K562 (cell line): ENCODE measurements at regions not wholly inside any gene's neighbourhood (a gene's known extent, or its start where the extent isn't known, plus 50 kb on each side); places are given as distances from the start of the nearest gene placed in this dataset.

Experiments
- GATA2 ChIP-seq: sonication (generic); formaldehyde crosslinking; IDR thresholded peaks from 2 replicates; pipeline ENCODE4 v1.4.0; 2020; ENCODE audit warnings: mild to moderate bottlenecking, missing genetic modification reagents
- PCBP1 ChIP-seq: fragments of 200-400 bp; formaldehyde crosslinking; IDR thresholded peaks from 2 replicates; pipeline ENCODE4 v1.6.1; 2018; ENCODE audit warnings: mild to moderate bottlenecking, low read depth, low read length; ENCODE audit not compliant: poor library complexity, severe bottlenecking
- POLR2A ChIP-seq: fragments of 450-650 bp; conservative IDR thresholded peaks from 2 replicates; pipeline ENCODE4 v1.6.1; 2016
- TRIM24 ChIP-seq, 2 experiments: fragments of 450-650 bp; IDR thresholded peaks; 2 replicates each; pipeline ENCODE4 v1.6.1; 2016

DNA sequence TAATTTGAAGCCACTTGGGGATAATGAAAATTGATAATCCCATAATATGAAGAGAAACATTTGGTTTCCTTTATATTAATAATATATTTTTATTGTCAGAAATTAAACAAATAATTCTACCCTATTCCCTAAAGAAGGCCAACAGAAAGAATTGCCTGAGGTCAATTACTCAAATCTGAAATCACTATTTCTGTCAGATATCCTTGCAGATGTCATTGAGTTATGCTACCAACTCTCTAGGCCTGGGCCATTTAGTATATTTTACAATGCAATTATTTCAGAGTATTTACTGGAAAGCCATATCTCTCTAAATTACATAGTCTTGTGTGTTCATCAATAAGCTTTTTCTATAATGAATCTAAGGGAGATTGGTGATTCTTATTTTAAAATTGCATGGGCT lies 498.1 kb downstream of the KIF20B start:
- no peak for TF ChIP-seq GATA2 (CRISPR knock-in tag)
- no peak for TF ChIP-seq POLR2A
- no peak for TF ChIP-seq PCBP1
- no peak for TF ChIP-seq TRIM24 (IDR thresholded peaks at IDR 0.05)
